Astrocyte of the cerebellum (primary cell): ENCODE measurements at regions not wholly inside any gene's neighbourhood (a gene's known extent, or its start where the extent isn't known, plus 50 kb on each side); places are given as distances from the start of the nearest gene placed in this dataset.

Experiments
- DNase-seq: peaks from one replicate; pipeline ENCODE4 v3.0.0-alpha.2; 2011; ENCODE audit warnings: low read depth
- H3K4me3 ChIP-seq: 2 replicates; pipeline ENCODE4 v1.5.1; 2011; ENCODE audit warnings: mild to moderate bottlenecking, low read depth, low read length, moderate library complexity
- CTCF ChIP-seq: IDR thresholded peaks from 2 replicates; pipeline ENCODE4 v1.5.1; 2012; ENCODE audit warnings: low read length, low read depth, moderate library complexity, mild to moderate bottlenecking; ENCODE audit errors: missing control alignments
- in situ Hi-C: cut with HindIII; loops from 2 replicates; pipeline ENCODE4 v1.10.0; 2017; ENCODE audit warnings: low sequenced_read_pairs

- H3K4me3 ChIP-seq, result no peak overlapping the region
- DNase-seq, result no peak
- no peak for TF ChIP-seq CTCF
- in situ Hi-C loops, result no loop called here
Observed at GRCh38 chr2:180061546-180061945, 54.4 kb upstream of the CWC22 start.

- no peak for TF ChIP-seq CTCF
- no peak overlapping the region for H3K4me3 ChIP-seq
- in situ Hi-C loops, result no loop called here
- no peak for DNase-seq
Observed at GRCh38 chr2:180061085-180061484, 54.0 kb upstream of the CWC22 start.

DNA sequence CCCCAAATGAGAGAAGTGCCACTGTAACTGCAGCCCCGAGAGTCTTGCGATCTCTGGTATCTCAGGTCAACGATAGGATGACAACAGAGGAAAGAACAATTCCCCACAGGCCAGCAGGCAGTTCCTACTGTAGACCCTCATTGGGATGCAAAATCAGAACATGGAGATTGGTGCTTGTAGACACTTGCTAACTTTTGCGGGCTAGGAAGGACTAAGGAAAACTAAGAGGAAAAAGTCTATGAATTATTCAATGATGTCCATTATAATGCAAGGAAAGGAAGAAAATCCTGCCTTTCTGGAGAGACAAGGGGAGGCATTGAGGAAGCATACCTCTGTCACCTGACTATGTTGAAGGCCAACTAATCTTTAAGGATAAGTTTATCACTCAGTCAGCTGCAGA, 51.9 kb upstream of the CWC22 start:
- H3K4me3 ChIP-seq, result no peak overlapping the region
- in situ Hi-C loops, result no loop called here
- no peak for TF ChIP-seq CTCF

GRCh38 chr2:180057706-180058412, 50.8 kb upstream of the CWC22 start:
- no peak for DNase-seq
- in situ Hi-C loops, result no loop called here
- no peak for TF ChIP-seq CTCF

More for the DNA sequence above, 51.9 kb upstream of the CWC22 start:
- no peak for DNase-seq

More at GRCh38 chr2:180057706-180058412, 50.8 kb upstream of the CWC22 start:
- no peak overlapping the region for H3K4me3 ChIP-seq
